ENCODE measurements at regions not wholly inside any gene's neighbourhood (a gene's known extent, or its start where the extent isn't known, plus 50 kb on each side); places are given as distances from the start of the nearest gene placed in this dataset.

DNA sequence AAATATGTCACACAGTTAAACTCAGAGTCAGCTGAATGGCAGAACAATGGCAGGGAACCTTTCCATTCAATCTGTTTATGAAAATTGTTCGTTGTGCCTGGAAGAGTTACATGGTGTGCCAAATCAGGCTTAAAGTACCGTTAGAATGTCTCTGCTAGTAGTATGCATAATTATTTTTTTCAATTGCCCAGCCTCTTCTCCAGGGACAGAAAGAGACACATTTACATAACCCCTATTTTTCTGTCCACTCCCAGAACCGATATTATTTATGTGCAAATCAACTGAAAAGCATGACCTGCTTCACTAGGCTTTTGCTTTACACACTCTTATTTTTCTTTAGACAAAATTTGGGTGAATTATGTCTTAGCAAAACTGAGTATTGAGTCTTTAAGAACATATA lies 459.1 kb downstream of the EFNA5 start:
- no peak overlapping the region for H3K4me2 ChIP-seq (ENCODE audit: insufficient read depth, low read length)
- no peaks in the 10 kb centered on the region for H3K27me3 ChIP-seq (ENCODE audit: control insufficient read depth in 2 of 2, insufficient read depth in 2 of 2, low read length in 2 of 2)
- intact Hi-C loops (cut with micrococcal nuclease) (no loop called here), dilution Hi-C loops (cut with MboI; ENCODE audit: extremely low pct_ligation_motif_present, low sequenced_read_pairs) (no loop called here)
- no peak overlapping the region for H3K9ac ChIP-seq (replicated peaks; ENCODE audit: extremely low read depth, insufficient read depth, low read length)
- no peaks in the 10 kb centered on the region for H3K9me1 ChIP-seq (replicated peaks; ENCODE audit: control insufficient read depth, extremely low read depth, insufficient read depth, low read length)
- H3K4me3 ChIP-seq (replicated peaks in 1 of 3; ENCODE audit: insufficient read depth in 1 of 3, low read depth in 1 of 3, low read length in 3 of 3) = no peak overlapping the region
- ChIA-PET CTCF (no interaction called here), POLR2A (no interaction called here)
- no peak overlapping the region for H2AFZ ChIP-seq (ENCODE audit: low read depth, low read length)
- no peaks in the 10 kb centered on the region for H3K36me3 ChIP-seq (ENCODE audit: control insufficient read depth in 2 of 2, extremely low read depth in 1 of 2, insufficient read depth in 2 of 2, low read length in 2 of 2)
- DNase-seq (ENCODE audit: low read depth, low spot score) (no peak), FAIRE-seq (no peak)
- no TSS peak for BruUV-seq (replicated peaks)
- H3K9me3 ChIP-seq (replicated peaks; ENCODE audit: control insufficient read depth, insufficient read depth, low read length) = no peaks in the 10 kb centered on the region
- H3K27ac ChIP-seq (ENCODE audit: insufficient read depth, low read depth, low read length) = no peak overlapping the region
- peaks cover 5% of the 10 kb centered on the region for H3K4me1 ChIP-seq (ENCODE audit: control insufficient read depth, extremely low read depth, insufficient read depth, low read length)
- TF ChIP-seq POLR2AphosphoS5 (IDR thresholded peaks at IDR 0.05; ENCODE audit: insufficient read depth, low read depth, low read length) = no peak
- TF ChIP-seq POLR2A (IDR thresholded peaks at IDR 0.05; ENCODE audit: low read depth, low read length) = no peak
- no peak for TF ChIP-seq FOS (IDR thresholded peaks at IDR 0.05; ENCODE audit: borderline replicate concordance, insufficient read depth, low read length)
- no peak for TF ChIP-seq MAX (IDR thresholded peaks at IDR 0.05; ENCODE audit: insufficient read depth, insufficient read length)
- no peak for TF ChIP-seq JUN (IDR thresholded peaks at IDR 0.05; ENCODE audit: borderline replicate concordance, insufficient read depth, insufficient read length, low read depth)
- no peak for TF ChIP-seq CTCF (IDR thresholded peaks at IDR 0.05; ENCODE audit: extremely low read depth in 1 of 2, insufficient read depth in 1 of 2, low read depth in 1 of 2, low read length in 2 of 2)
- TF ChIP-seq EZH2 (IDR thresholded peaks at IDR 0.05; ENCODE audit: borderline replicate concordance, low read depth, low read length, severe bottlenecking) = no peak
- TF ChIP-seq MYC (IDR thresholded peaks at IDR 0.05; ENCODE audit: low read depth, low read length) = no peak
- TF ChIP-seq GATA2 (IDR thresholded peaks at IDR 0.05; ENCODE audit: insufficient read depth, insufficient read length, low read depth, low read length) = no peak
- no peaks in the 10 kb centered on the region for H4K20me1 ChIP-seq (replicated peaks; ENCODE audit: control insufficient read depth, extremely low read depth, insufficient read depth, low read length)
- H3K79me2 ChIP-seq (ENCODE audit: control insufficient read depth, insufficient read depth, low read length) = no peaks in the 10 kb centered on the region

Measured in endothelial cell of umbilical vein (primary cell).